ENCODE measurements at regions not wholly inside any gene's neighbourhood (a gene's known extent, or its start where the extent isn't known, plus 50 kb on each side); places are given as distances from the start of the nearest gene placed in this dataset.
A peak's percentile ranks its signal among the peaks of the same experiment; 100 is the strongest.
"Not testable (repeated sequence)": the region's sequence is repeated elsewhere in the genome, so short reads cannot be mapped to it uniquely, and the experiment has no call there.

DNA sequence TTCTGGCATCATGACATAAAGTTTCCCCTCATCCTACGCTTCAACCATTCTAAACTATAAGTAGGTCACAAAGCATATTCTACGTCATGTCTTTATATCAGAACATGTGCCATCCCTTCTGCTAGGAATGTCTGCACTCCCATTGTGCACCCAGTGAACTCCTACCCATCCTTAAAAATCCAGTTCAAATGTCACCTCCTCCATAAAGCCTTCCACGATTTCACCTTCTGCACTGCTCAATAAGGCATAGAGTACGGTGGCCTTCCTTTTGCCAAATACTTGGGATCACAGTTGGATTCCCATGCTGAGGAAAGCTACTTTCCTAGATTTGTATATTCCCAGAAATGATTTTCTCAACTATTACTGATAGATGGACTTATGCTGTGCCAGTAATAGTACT is 186.3 kb upstream of the ZKSCAN2 start:
- no peak for DNase-seq (ENCODE audit: low spot score)

DNA sequence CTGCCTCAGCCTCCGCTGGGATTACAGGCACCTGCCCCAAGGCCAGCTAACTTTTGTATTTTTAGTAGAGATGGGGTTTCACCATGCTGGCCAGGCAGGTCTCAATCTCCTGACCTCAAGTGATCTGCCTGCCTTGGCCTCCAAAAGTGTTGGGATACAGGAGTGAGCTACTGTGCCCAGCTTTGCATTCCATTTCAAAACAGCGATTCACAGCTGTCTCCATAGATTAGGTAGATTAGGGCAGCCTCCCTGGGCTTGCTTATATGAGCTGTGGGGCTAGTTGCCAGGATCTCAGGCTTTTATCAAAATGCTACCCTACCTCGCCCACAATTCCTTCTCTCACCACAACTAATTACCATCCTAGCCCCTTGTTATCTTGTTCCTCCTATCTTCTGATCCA is 176.4 kb upstream of the ZKSCAN2 start:
- DNase-seq (ENCODE audit: low spot score): no peak

DNA sequence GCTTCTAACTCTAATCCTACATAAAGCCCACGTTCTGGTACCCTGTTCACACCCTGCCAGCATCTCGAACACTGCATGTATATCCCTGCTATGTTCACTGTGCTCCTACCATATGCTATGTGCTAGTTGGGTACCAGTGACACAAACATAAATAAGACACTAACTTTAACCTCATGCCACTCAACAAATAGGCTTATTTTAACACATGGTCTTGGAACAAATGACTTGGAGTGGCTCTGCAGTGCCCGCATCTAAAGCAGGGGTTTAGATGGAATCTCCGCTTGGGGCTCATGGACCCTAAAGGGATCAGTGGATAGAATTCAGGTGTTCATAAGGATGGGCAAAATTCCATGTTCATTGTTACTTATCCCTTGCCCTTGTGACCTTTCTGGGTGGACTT is 175.7 kb upstream of the ZKSCAN2 start:
- DNase-seq (ENCODE audit: low spot score): no peak

DNA sequence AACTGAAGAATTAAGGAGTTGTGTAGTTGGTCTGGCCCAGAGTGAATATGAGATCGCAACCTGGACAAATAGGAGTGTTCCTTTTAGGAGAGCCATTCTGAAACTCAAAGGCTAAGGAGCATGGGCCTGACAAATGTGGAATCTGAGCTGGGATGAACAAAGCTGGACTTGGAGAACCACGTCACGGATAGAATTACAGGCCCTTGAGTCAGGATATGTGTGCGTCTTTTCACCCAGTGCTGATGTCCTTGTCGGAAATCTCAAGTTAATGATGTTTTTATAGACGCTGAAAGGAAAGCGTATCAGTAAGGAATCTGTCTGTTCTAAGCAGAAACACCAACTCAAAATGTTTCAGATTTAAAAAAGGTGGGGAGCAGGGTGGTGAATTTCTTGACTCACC is 173.8 kb upstream of the ZKSCAN2 start:
- DNase-seq (ENCODE audit: low spot score): no peak

DNA sequence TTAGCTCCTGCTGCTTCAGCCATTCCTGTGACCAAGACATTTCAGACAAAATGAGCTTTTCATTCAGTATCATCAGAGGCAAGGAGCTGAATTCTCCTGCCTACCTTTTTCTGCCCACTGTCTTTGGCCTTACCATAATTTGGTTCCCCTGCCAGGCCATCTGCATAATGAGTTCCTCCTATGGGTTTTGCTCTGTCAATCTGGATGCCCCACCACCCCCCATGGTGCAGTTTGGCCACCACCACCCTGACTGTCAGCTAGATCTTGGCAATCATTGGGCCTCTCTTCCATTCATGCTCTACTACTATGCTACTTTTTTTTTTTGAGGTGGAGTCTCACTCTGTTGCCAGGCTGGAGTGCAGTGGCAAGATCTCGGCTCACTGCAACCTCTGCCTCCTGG is 169.2 kb upstream of the ZKSCAN2 start:
- no peak for DNase-seq (ENCODE audit: low spot score)

DNA sequence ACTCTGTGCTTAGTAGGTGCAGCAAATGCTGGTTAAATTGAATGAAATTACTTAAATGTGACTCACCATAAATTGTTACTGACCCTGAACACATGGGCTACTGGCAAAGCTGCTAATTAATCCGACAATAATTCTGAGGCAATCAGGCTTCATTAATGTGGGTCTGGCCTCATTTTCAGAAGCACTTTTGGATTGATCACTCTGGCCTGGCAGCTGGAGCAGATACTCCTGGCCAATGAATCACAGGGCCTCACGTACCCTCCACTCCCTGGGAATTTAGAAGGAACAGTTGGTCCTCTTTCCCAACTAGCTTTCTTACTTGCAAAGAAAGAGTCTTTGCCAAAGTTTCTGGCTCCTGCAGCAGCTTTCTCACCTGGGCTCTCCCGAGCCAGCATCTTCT is 162.0 kb upstream of the ZKSCAN2 start:
- DNase-seq (ENCODE audit: low spot score): no peak

DNA sequence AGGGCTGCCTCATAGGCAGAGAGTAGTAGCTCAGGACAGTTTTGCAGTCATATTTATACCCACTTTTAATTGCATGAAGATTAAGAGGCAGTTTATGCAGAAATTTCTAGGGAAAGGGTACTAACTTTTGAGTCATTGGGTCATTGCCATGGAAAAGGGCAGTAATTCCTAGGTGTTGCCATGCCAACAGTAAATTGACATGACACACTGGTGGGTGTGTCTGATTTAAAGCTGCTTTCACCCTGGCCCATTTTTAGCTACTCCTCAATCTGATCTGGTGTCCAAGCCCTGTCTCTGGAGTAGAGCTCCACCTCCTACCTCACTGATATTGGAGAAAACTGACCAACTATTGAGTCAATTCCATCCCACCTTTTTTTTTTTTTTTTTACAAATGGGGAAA is 161.5 kb upstream of the ZKSCAN2 start:
- no peak for DNase-seq (ENCODE audit: low spot score)

DNA sequence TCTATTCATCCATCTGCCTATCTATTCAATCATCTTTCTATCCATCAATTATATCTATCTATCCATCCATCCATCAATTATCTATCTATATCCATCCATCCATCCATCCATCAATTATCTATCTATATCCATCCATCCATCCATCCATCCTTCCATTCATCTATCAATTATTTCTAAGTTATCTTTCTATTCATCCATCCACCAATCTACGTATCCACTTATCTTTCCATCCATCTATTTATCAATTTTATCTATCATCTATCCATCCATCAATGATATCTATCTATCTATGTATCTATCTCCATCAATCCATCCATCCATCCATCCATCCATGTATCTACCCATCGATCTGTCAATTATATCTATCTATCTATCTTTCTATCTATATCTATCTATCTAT is 158.4 kb upstream of the ZKSCAN2 start:
- DNase-seq (ENCODE audit: low spot score): no peak

DNA sequence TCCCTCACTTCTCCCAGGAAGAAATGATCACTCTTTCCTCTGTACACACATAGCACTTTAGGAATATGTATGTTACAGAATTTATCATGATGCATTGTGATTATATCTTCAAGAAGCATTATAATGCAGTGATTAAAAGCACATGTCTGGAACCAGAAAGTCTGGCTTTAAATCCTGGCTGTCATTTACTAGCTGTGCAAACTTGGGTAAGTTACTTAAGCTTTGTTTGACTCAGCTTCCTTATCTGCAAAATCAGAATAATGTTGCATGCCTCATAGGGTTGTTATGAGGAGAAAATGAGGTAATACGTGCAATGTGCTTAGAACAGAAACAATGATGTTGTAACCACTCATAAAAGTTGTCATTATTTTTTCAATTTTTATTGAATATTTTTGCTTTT is 156.3 kb upstream of the ZKSCAN2 start:
- DNase-seq (ENCODE audit: low spot score): peak; percentile 72

DNA sequence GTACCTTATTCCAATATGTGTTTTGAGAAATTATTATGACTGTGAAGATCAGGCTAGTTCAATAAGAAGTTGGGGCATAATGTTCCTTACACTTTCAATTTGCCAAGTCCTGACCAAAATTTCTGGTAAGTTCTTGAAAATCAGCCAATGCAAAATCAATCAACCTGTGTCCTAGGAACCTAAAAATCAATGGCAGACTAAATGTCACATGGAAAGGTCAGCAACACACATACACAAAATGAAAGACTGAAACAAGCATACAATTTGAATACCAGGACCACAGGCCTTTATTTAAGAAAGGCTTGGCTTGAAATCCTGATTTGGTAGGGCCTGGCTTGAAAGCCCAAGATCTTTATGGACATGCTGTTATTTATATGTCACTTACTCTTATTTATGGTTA is 155.5 kb upstream of the ZKSCAN2 start:
- DNase-seq (ENCODE audit: low spot score): no peak

DNA sequence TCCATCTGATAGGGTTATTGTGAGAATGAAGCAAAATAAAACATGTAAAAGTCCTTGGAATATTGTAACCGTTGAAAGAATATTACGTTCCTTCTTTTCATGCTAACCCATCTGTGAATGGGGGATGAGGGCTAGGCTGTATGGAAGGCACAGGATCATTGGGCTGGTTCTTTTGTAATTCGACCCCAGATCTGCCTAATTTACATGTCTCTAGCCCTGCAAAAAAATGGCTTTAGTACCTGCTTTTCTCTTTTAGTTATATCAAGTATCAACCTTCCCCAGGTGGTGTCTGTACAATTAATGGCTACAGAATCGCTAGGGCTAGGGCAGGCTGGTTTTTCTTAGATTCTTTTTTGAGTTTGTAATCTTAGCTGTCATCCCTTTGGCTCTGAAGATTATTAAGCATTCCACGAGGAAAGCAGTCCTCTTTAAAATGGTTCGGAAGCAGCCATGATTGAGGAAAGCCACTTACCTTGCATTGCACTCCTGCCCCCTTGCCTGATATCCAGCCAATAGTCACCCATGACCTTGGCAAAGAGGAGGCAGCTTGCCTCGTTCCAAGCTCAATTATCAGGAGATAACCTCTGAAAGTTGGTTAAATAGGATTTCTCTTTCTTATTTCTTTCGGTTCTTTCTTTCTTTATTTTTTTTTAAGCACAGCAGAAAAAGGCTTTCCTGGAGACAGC is 153.9 kb upstream of the ZKSCAN2 start:
- DNase-seq (ENCODE audit: low spot score): no peak

DNA sequence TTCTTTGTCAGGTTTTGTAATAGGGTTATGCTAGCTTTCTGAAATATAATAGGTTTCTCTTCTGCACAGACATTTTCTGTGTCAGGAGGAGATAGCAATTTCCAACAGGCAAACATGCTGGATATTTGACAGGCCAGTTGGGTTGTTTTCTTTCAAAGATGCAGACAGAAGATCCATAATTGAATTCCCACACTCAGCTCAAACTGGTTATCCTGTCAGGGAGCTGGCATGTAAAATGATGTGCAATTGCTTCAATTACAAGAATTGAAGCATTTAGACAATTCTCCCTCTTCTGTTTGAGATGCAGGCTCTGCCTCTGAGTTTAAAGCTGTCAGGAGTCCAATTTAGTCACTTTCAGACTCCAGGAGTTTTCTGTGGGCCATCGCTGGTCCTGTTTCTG is 146.2 kb upstream of the ZKSCAN2 start:
- no peak for DNase-seq (ENCODE audit: low spot score)

DNA sequence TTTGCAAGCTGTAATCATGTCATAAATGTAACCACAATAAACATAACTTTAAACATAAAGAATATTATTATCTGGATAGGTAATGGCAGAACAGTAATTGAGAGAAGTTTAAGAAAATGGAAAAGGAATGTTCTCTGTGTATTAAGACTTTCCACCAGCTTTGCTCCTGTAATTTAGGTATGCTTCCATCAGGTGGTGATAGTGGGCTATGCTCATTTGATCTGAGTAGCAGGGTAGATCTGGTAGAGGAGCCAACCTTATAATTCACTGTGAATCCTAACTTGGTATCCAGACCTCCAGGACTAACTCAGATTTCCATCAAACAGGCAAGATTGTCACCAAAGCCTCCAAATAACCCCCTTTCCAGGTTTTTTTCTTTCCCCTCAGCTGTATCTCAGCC is 137.9 kb upstream of the ZKSCAN2 start:
- DNase-seq (ENCODE audit: low spot score): no peak

DNA sequence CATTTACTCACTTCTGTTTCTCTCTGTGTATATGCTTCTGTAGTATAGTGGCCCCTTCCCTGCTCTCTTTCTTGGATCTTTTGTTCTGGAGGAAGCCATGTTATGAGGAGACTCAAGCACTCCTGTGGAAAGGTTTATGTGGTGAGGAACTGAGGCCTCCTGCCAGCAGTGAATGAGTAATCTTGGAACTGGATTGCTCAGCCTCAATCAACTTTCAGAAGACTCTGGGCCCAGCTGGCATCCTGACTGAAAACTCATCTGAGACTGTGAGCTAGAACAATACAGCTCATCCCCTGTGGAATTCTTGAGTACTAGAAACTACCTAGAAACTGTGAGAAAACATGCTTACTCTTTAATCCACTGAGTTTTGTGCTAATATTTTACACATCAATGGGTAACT is 133.1 kb upstream of the ZKSCAN2 start:
- no peak for DNase-seq (ENCODE audit: low spot score)

DNA sequence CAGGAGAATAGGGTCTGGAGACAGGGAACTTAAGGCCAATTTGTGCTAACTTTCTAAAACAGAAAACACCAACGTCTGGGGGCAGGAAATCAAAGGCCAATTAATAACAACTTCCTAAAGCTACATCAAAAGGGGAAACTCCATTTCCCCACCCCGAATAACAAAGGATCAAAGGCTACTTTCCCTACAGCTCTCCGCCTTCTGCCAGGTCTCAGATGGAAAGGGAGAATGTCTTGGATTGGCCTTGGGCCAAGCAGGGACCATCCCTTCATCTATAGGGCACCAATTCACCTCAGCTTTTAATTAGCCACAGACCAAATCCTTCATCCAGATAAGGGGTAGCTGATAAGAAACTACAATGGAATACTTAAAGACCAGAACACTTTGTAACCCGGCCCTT is 116.9 kb upstream of the ZKSCAN2 start:
- no peak for DNase-seq (ENCODE audit: low spot score)

DNA sequence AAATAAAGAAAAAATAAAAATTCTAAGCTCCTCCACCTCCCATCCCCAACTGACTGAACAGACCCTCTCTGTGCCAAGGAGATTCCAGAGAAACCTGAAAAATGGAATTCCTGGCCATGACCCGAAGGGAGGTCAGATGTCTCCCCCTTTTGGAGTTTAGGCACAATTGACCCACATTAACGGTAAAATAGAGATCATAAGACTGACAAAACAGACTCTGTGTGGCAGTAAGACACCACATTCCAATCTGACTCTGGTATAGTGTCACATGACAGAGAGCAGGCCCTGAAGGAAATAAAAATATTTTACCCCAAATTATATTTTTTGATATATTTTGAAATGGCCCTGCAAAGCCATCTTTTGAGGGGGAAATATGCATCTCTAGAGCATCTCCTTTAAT is 115.1 kb upstream of the ZKSCAN2 start:
- no peak for DNase-seq (ENCODE audit: low spot score)

DNA sequence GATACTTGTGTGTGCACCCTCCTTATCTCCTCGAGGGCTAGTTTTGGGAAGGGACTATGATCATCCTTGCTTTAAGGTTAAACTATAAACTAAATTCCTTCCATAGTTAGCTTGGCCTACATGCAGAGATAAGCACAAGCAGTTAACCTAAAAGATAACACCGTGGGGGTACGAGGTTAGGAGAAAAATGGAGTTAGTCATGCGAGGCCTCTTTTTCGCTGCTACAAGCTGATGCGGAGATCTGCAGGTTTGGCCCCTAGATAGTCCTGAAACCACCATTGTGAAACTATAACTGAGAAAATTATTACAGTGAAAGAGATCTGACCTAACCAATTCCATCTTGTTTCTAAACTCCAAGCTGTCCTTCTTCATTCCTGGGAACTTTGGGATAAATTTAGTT is 113.7 kb upstream of the ZKSCAN2 start:
- DNase-seq (ENCODE audit: low spot score): no peak

DNA sequence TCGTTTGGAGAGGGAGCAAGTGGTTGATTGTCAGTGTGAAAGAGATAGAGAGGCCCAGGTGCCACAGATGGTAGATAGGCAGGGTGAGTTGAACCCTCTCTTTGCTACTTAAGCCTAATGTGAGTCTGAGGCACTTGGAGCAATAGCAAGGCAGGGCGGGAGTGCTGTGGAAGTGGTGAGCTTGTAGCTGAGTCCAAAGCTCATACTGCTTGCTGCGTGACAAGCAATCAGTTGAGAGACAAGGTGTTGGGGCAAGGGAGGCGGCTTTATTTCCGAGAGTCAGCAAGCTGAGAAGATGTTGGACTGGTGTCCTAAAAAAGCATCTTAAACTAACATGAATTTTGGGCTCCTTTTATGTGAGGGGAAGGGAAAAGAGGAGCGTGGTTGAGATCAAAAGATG is 112.9 kb upstream of the ZKSCAN2 start:
- DNase-seq (ENCODE audit: low spot score): no peak

DNA sequence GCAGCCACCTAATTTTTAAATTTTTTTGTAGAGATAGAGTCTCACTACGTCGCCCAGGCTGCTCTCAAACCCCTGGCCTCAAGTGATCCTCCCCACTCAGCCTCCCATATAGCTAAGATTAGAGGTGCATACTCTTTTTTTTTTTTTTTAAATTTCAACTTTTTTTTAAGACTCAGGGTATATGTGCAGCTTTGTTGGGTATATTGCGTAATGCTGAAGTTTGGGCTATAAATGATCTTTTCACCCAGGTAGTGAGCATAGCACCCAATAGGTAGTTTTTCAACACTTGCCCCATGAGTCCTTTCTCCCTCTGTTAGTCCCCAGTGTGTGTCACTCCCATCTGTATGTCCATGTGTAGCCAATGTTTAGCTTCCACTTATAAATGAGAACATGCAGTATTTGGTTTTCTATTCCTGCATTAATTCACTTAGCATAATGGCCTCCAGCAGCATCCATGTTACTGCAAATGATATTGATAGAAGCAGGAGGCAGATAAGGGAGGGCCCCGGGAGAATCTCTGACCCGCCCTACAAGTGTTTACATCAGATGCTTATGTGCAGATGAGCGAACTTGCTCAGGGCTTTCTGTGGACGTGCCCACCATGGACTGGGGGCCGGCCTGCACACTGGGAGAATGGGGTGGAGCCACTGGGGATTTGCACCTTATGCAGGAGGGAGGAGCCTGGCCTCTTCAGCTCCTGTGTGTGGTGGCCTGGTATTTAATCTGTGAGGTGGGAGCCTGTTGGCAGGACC is 110.3 kb upstream of the ZKSCAN2 start:
- no peak for DNase-seq (ENCODE audit: low spot score)

DNA sequence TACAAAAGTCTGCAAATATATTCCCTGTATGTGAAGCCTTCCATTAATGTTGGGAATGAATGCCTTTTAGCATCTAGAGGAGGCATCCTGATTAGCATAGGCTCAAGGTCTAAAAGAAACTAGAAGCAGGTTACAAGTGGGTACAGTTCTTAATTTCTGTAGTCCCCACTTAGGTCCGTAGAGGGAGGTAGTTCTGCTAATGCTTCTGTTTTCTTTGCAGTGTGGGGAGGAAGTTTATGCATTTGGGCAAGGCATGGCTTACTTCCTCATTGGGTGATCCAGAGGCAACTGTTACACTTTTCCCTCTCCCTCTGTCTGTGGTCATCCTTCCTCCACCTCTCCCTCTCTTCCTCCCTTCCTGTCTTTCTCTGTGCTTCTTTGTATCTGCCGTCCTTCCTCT is 108.4 kb upstream of the ZKSCAN2 start:
- DNase-seq (ENCODE audit: low spot score): no peak

DNA sequence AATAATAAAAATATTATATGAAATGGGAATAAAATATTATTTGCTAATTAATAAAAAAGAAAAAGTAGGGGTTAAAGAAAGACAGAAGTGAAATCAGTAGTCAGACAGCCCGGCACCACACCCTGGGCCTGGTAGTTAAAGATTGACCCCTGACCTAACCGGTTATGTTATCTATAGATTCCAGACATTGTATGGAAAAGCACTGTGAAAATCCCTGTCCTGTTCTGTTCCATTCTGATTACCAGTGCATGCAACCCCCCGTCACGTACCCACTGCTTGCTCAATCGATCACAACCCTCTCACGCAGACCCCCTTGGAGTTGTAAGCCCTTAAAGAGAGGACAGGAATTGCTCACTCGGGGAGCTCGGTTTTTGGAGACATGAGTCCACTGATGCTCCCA is 101.9 kb upstream of the ZKSCAN2 start:
- not testable (repeated sequence) for DNase-seq (ENCODE audit: low spot score)

DNA sequence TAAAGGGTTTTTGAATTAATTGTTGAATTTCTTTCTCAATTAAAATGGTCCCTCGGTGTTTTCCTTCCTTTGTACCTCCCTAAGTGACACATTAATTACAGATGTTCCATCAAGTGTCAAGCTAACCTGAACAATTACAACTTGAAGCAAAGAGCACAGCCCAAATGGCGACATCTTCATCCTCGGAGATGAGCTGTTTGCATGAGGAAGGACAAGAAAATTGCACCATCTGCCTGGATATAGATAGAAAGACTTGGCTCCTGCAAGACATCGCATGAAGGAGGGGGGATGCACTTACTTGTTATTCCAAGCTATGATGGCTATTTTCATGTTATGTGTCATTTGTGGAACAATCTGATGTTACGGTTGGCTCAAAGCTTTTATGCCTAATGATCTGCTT is 86.4 kb upstream of the ZKSCAN2 start:
- no peak for DNase-seq (ENCODE audit: low spot score)

DNA sequence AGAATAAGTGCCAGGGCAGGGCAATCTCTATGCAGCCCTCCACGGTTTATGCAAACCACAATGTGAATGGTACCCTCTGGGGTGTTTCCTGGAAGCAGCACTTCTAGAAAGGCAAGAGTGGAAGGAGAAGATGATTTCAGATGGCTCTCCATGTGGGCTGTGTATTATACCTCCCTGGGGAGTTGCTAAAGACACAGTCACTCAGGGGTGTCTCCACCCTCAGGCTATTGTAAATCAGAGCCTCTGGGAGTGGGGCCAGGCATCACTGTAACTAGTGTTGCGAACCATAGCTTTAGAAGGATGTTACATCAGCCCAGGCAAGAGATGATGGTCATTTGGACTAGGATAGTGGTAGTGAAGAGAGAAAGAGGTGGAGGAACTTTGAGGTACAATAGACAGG is 83.3 kb upstream of the ZKSCAN2 start:
- no peak for DNase-seq (ENCODE audit: low spot score)
